ENCODE measurements at regions not wholly inside any gene's neighbourhood (a gene's known extent, or its start where the extent isn't known, plus 50 kb on each side); places are given as distances from the start of the nearest gene placed in this dataset.

- TF ChIP-seq CTCF (IDR thresholded peaks at IDR 0.05): no peak
- no peak for TF ChIP-seq EP300 (IDR thresholded peaks at IDR 0.05)
- TF ChIP-seq POLR2A (IDR thresholded peaks at IDR 0.05): no peak
- no peak for TF ChIP-seq POLR2AphosphoS5 (IDR thresholded peaks at IDR 0.05)
Measured at GRCh38 chr13:22776394-22777186, 404.2 kb upstream of the SGCG start.
